HepG2 (cell line): ENCODE measurements at regions not wholly inside any gene's neighbourhood (a gene's known extent, or its start where the extent isn't known, plus 50 kb on each side); places are given as distances from the start of the nearest gene placed in this dataset.

Experiments used
- ATAC-seq: fragments of 200-7000 bp; cut with Tn5 transposase; 3 replicates; pipeline ENCODE4 v1.9.1; 2020; ENCODE audit warnings: mild to moderate bottlenecking, moderate library complexity
- BruUV-seq: library from RNA; stranded (reverse); fragments of 400-500 nt; replicated peaks from 2 replicates; lab custom pipeline; 2021; lab: Mats Ljungman, UMichigan
- CTCF ChIA-PET: fragments of 300-600 bp; formaldehyde crosslinking; extraction: SDS; loops from one replicate; lab custom pipeline; 2021; ENCODE audit warnings: low total read pairs, inconsistent platforms, low intra/inter-chr PET ratio; lab: Yijun Ruan, JAX
- POLR2A ChIA-PET: fragments of 350-600 bp; sonication (Branson Sonifier 250); formaldehyde crosslinking; loops from one replicate; lab custom pipeline; 2020; ENCODE audit warnings: antibody characterized with exemption, inconsistent platforms; lab: Yijun Ruan, JAX
- DNase-seq: peaks from one replicate; pipeline ENCODE4 v3.0.0-alpha.2; 2015; ENCODE audit warnings: low spot score
- FAIRE-seq: peaks from 3 replicates; lab custom pipeline; 2011; peaks lifted over from hg19 to GRCh38; lab: Jason Lieb, UNC
- H2AFZ ChIP-seq: one replicate; pipeline ENCODE4 v1.6.1; 2011; ENCODE audit warnings: low read length, inconsistent platforms
- H3K27ac ChIP-seq: fragments of 300-600 bp; 3 replicates; pipeline ENCODE4 v1.8.0; 2011; ENCODE audit warnings: mixed run types, mild to moderate bottlenecking, mixed read lengths, low read length, inconsistent platforms; ENCODE audit not compliant: insufficient read depth; ENCODE audit errors: extremely low read length
- H3K27me3 ChIP-seq, 2 experiments: fragments of 200-600 bp in 1 of 2; 2 replicates in 1 of 2; 3 replicates in 1 of 2; pipeline versions ENCODE4 v1.6.0 to v1.8.0; 2011; ENCODE audit warnings: low read length in 2 of 2, mild to moderate bottlenecking in 2 of 2, moderate library complexity in 2 of 2, inconsistent platforms in 1 of 2; ENCODE audit not compliant: insufficient read depth in 2 of 2, control insufficient read depth in 1 of 2
- H3K36me3 ChIP-seq, 2 experiments: fragments of 200-600 bp in 1 of 2; replicated peaks in 1 of 2; 2 replicates in 1 of 2; 3 replicates in 1 of 2; pipeline versions ENCODE4 v1.5.1 to v1.8.0; 2011; ENCODE audit warnings: low read length in 2 of 2, inconsistent platforms in 1 of 2; ENCODE audit not compliant: insufficient read depth in 2 of 2, control insufficient read depth in 1 of 2
- H3K4me1 ChIP-seq: 2 replicates; pipeline ENCODE4 v1.5.1; 2012; ENCODE audit warnings: low read length, inconsistent platforms; ENCODE audit not compliant: insufficient read depth
- H3K4me2 ChIP-seq: 2 replicates; pipeline ENCODE4 v1.6.0; 2011; ENCODE audit warnings: low read depth, low read length, inconsistent platforms
- H3K4me3 ChIP-seq, 3 experiments: fragments of 200-600 bp in 1 of 3; sonication (generic), shearing (Covaris generic) in 1 of 3; replicated peaks in 1 of 3; 2 replicates each; pipeline ENCODE4 v1.5.1; 2011 to 2016; ENCODE audit warnings: low read length in 3 of 3, inconsistent platforms in 2 of 3, low read depth in 2 of 3, mild to moderate bottlenecking in 2 of 3, control low read depth in 1 of 3, mixed read lengths in 1 of 3; ENCODE audit not compliant: insufficient read depth in 1 of 3
- H3K79me2 ChIP-seq: one replicate; pipeline ENCODE4 v1.6.1; 2011; ENCODE audit warnings: low read length, inconsistent platforms; ENCODE audit not compliant: insufficient read depth
- H3K9ac ChIP-seq: 2 replicates; pipeline ENCODE4 v1.6.0; 2011; ENCODE audit warnings: mild to moderate bottlenecking, low read depth, low read length, inconsistent platforms; ENCODE audit not compliant: insufficient read depth
- H3K9me3 ChIP-seq: 2 replicates; pipeline ENCODE4 v1.5.1; 2012; ENCODE audit warnings: mild to moderate bottlenecking, low read length
- H4K20me1 ChIP-seq: 2 replicates; pipeline ENCODE4 v1.6.0; 2011; ENCODE audit warnings: inconsistent platforms, mild to moderate bottlenecking, low read length, moderate library complexity; ENCODE audit not compliant: insufficient read depth
- ERF ChIP-seq: IDR thresholded peaks from 2 replicates; pipeline ENCODE4 v1.6.1; 2018; ENCODE audit warnings: missing biosample characterization, missing genetic modification reagents
- HNF4G ChIP-seq, 2 experiments: sonication (generic) in 1 of 2; formaldehyde crosslinking in 1 of 2; IDR thresholded peaks; 2 replicates each; pipeline versions ENCODE4 v1.4.0 to v1.6.1; 2011 to 2020; ENCODE audit warnings: borderline replicate concordance in 2 of 2, low read depth in 2 of 2, mild to moderate bottlenecking in 2 of 2, low read length in 1 of 2, missing genetic modification reagents in 1 of 2, moderate library complexity in 1 of 2
- KLF11 ChIP-seq: IDR thresholded peaks from 2 replicates; pipeline ENCODE4 v1.6.1; 2016; ENCODE audit warnings: missing compliant biosample characterization
- LRRFIP1 ChIP-seq: sonication (generic); formaldehyde crosslinking; conservative IDR thresholded peaks from 2 replicates; pipeline ENCODE4 v1.4.0; 2020; ENCODE audit warnings: missing genetic modification reagents
- MTF2 ChIP-seq: sonication (generic); formaldehyde crosslinking; IDR thresholded peaks from 2 replicates; pipeline ENCODE4 v1.5.0; 2020; ENCODE audit warnings: missing genetic modification reagents, borderline replicate concordance
- TBX3 ChIP-seq: fragments of 450-650 bp; IDR thresholded peaks from 2 replicates; pipeline ENCODE4 v1.6.1; 2017; ENCODE audit warnings: antibody characterized with exemption, mild to moderate bottlenecking, inconsistent platforms, borderline replicate concordance
- ZBTB26 ChIP-seq: IDR thresholded peaks from 2 replicates; pipeline ENCODE4 v1.6.1; 2016; ENCODE audit warnings: missing compliant biosample characterization, missing genetic modification reagents, borderline replicate concordance
- ZBTB38 ChIP-seq: sonication (generic); formaldehyde crosslinking; IDR thresholded peaks from 2 replicates; pipeline ENCODE4 v1.5.1; 2020; ENCODE audit warnings: mild to moderate bottlenecking, missing genetic modification reagents
- ZC3H13 ChIP-seq: sonication (generic); formaldehyde crosslinking; IDR thresholded peaks from 2 replicates; pipeline ENCODE4 v1.8.1; 2023; ENCODE audit warnings: mild to moderate bottlenecking, missing genetic modification reagents, moderate library complexity
- ZFYVE20 ChIP-seq: sonication (generic); formaldehyde crosslinking; IDR thresholded peaks from 2 replicates; pipeline ENCODE4 v1.8.0; 2023; ENCODE audit warnings: low read depth, mild to moderate bottlenecking, moderate library complexity, missing genetic modification reagents, borderline replicate concordance
- ZNF17 ChIP-seq: sonication (generic); formaldehyde crosslinking; IDR thresholded peaks from 2 replicates; pipeline ENCODE4 v1.5.0; 2020; ENCODE audit warnings: mild to moderate bottlenecking, missing genetic modification reagents
- ZNF296 ChIP-seq: sonication (generic); formaldehyde crosslinking; conservative IDR thresholded peaks from 2 replicates; pipeline ENCODE4 v1.5.0; 2020; ENCODE audit warnings: mild to moderate bottlenecking, missing genetic modification reagents
- ZNF75D ChIP-seq: sonication (generic); formaldehyde crosslinking; IDR thresholded peaks from 2 replicates; pipeline ENCODE4 v1.8.1; 2023; ENCODE audit warnings: missing genetic modification reagents, mild to moderate bottlenecking, borderline replicate concordance
- ZNF776 ChIP-seq: sonication (generic); formaldehyde crosslinking; IDR thresholded peaks from 2 replicates; pipeline ENCODE4 v1.4.0; 2020; ENCODE audit warnings: mild to moderate bottlenecking, missing genetic modification reagents
- ZNF878 ChIP-seq: sonication (generic); formaldehyde crosslinking; IDR thresholded peaks from 2 replicates; pipeline ENCODE4 v1.8.1; 2023; ENCODE audit warnings: mild to moderate bottlenecking, missing genetic modification reagents, moderate library complexity
- WGBS: methylation state at CpG from one replicate; pipeline ENCODE4 v1.1.6; 2017; ENCODE audit warnings: low lambda C conversion rate; 5-methylcytosine and 5-hydroxymethylcytosine counted together
- in situ Hi-C: cut with HindIII; loops from 2 replicates; pipeline ENCODE4 v1.10.0; 2017; ENCODE audit warnings: low pct_unique_long_range_greater_than_20kb; ENCODE audit not compliant: extremely low pct_ligation_motif_present
- intact Hi-C: fragments of 100-400 bp; cut with micrococcal nuclease; formaldehyde crosslinking; loops from one replicate; pipeline ENCODE4 v1.10.0; 2022; ENCODE audit not compliant: unreplicated experiment
- TF ChIP-seq, protein P1 (sequence below): sonication (generic); formaldehyde crosslinking; IDR thresholded peaks from 2 replicates; pipeline ENCODE4 v1.4.0; 2020; ENCODE audit warnings: mild to moderate bottlenecking, missing genetic modification reagents

DNA sequence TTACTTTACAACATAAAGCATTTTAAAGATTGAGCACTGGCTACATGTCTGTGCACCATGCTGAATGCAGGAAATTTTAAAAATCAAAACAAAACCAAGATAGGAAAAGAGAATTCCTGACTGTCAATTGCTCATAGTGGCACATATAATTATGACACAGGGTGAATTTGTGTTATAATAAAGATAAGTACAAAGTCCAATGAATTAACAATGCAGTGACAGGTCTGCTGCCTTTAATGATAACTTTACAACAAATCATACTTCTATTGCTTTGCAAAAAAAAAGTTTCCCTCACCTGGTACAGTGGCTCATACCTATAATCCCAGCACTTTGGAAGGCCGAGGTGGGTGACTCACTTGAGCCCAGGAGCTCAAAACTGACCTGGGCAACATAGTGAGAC, 93.8 kb upstream of the OSBPL8 start:
- BruUV-seq = no TSS peak
- CTCF ChIA-PET = no interaction called here

GRCh38 chr12:76664731-76665130, 99.2 kb upstream of the ZDHHC17 start:
- intact Hi-C loops (no loop called here), in situ Hi-C loops (no loop called here)
- Histone ChIP-seq H3K4me1 (no peaks in the 10 kb centered on the region), H3K9me3 (no peaks in the 10 kb centered on the region), H3K36me3 (no peaks in the 10 kb centered on the region), H3K79me2 (no peaks in the 10 kb centered on the region), H3K4me3 (no peak overlapping the region), H3K27ac (no peak overlapping the region), H2AFZ (no peak overlapping the region), H4K20me1 (no peaks in the 10 kb centered on the region), H3K9ac (no peak overlapping the region), H3K27me3 (peaks cover 0 to 7% of the 10 kb centered on the region in 2 experiments; a peak in 1 of 5 replicates), H3K4me2 (no peak overlapping the region)
- no TSS peak for BruUV-seq
- ChIA-PET POLR2A (no interaction called here), CTCF (no interaction called here)
- no peak for ATAC-seq
- FAIRE-seq = no peak
- TF ChIP-seq ZC3H13 (CRISPR knock-in tag) (no peak), ZNF776 (CRISPR knock-in tag) (no peak), ERF (CRISPR knock-in tag) (no peak), TBX3 (no peak), ZFYVE20 (CRISPR knock-in tag) (no peak), ZNF296 (CRISPR knock-in tag) (no peak), ZNF878 (CRISPR knock-in tag) (no peak), MTF2 (CRISPR knock-in tag) (no peak), HNF4G (IDR thresholded peaks at IDR 0.05; ENCODE audit: borderline replicate concordance, low read depth, low read length) (no peak), HNF4G (CRISPR knock-in tag; IDR thresholded peaks at IDR 0.05; ENCODE audit: borderline replicate concordance, low read depth) (no peak), ZBTB26 (no peak), LRRFIP1 (CRISPR knock-in tag) (no peak), KLF11 (CRISPR knock-in tag) (no peak), ZNF75D (no peak), ZNF17 (CRISPR knock-in tag) (no peak)
- TF ChIP-seq, protein P1, sequence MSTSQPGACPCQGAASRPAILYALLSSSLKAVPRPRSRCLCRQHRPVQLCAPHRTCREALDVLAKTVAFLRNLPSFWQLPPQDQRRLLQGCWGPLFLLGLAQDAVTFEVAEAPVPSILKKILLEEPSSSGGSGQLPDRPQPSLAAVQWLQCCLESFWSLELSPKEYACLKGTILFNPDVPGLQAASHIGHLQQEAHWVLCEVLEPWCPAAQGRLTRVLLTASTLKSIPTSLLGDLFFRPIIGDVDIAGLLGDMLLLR (CRISPR knock-in tag) = no peak
- no peak for DNase-seq
- WGBS = 32% methylated on average over 2 of the region's 2 CpGs

More for the DNA sequence above, 93.8 kb upstream of the OSBPL8 start:
- 0% methylated on average over 1 of the region's 1 CpG for WGBS
- Histone ChIP-seq H3K36me3 (no peaks in the 10 kb centered on the region), H2AFZ (no peak overlapping the region), H3K27me3 (no peaks in the 10 kb centered on the region; a peak in 1 of 5 replicates), H3K4me2 (no peak overlapping the region), H3K79me2 (no peaks in the 10 kb centered on the region), H3K4me1 (no peaks in the 10 kb centered on the region), H3K9ac (no peak overlapping the region), H4K20me1 (no peaks in the 10 kb centered on the region), H3K4me3 (no peak overlapping the region), H3K27ac (no peak overlapping the region), H3K9me3 (no peaks in the 10 kb centered on the region)
- intact Hi-C loops (no loop called here), in situ Hi-C loops (no loop called here)
- POLR2A ChIA-PET = no interaction called here
- ATAC-seq = no peak
- DNase-seq = no peak
- TF ChIP-seq ZBTB38 (CRISPR knock-in tag) = no peak
- no peak for FAIRE-seq
